ENCODE measurements at regions not wholly inside any gene's neighbourhood (a gene's known extent, or its start where the extent isn't known, plus 50 kb on each side); places are given as distances from the start of the nearest gene placed in this dataset.
"Not testable (repeated sequence)": the region's sequence is repeated elsewhere in the genome, so short reads cannot be mapped to it uniquely, and the experiment has no call there.

DNA sequence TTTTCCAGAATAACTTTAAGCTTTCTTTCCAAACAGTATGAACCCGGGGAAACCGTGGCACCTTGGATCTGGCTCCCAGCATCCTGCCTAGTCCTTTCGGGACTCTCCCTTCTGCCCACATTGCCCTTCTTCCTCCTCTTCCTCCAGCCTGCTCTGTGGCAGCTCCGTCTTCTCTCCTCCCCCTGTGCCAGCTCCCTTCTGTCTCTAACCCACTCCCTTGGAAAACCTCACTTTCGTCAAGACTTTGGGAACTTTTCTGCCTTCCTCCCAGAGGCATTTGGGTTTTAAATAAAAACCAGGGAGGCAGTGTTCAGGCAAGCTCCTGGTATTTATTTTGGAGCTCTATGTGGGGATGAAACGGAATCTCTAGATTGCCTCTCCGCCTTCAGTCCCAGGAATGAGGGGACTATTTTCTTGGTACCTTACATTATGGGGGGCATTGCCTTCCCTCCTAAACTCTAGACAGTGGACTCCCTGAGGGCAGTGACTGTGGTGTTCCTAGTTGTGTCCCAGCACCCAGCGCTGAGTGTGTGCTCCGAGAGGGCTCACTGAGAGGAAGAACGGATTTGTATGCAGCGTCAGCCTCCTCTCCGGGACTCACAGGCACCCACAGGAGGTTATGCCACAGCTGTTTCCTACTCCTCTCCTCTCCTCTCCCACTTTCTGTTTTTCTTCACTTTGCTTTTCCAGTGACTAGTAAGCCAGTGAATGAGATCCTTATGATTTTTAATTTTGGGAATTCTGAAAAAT, 105.4 kb upstream of the MRPS22 start:
- peak; percentile 24 for DNase-seq (ENCODE audit: low read depth)

DNA sequence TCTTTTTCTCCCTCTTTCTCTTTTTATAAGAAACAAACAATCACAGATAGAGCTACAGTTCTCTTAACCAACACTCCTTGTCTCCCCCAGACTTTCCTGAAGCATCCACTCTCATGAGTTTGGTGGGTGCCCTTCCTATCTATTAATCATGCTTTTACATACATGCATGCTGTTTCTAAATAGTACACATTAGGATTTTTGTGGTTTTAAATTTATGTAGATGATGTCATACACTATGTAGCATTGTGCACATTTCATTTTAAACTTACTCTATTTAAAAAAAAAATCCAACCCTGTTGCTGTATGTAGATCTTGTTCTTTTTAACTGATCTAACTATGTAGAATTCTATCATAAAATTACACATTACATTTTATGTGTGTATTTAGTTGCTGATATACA, 104.3 kb upstream of the MRPS22 start:
- DNase-seq (ENCODE audit: low read depth) = no peak

DNA sequence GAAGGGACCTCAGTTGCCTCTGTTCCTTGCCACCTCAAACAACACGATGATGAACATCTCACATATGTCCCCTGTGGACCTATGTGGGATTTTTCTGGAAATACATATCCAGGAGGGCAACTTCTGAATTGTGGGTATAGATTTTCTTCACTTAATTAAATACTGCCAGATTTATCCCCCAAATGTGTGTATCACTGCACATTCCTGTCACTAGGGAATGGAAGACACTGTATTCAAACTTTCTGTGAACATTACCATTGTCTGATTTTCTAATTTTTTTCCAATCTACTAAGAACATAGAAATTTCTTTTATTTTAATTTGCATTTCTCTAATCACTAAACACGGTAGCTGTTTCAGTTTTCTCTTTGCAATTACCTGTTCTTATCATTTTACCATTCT, 102.0 kb upstream of the MRPS22 start:
- DNase-seq (ENCODE audit: low read depth) = no peak

DNA sequence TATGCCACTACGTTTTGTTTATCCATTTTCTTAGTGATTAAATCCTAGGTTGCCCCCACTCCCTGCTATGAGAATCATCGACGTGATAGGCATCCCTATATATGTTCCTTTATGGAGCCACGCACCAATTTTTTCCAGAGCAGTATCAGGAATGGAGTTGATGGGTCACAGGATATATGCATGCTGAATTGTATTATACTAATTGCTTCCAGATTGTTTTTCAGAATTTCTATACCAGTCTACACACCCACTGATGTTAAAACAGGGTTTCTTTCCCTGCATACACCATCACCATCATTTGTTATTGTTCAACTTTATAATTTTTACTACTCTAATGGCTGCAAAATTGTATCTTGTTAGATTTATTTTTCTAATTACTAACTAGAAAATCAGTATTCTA, 100.1 kb upstream of the MRPS22 start:
- no peak for DNase-seq (ENCODE audit: low read depth)

DNA sequence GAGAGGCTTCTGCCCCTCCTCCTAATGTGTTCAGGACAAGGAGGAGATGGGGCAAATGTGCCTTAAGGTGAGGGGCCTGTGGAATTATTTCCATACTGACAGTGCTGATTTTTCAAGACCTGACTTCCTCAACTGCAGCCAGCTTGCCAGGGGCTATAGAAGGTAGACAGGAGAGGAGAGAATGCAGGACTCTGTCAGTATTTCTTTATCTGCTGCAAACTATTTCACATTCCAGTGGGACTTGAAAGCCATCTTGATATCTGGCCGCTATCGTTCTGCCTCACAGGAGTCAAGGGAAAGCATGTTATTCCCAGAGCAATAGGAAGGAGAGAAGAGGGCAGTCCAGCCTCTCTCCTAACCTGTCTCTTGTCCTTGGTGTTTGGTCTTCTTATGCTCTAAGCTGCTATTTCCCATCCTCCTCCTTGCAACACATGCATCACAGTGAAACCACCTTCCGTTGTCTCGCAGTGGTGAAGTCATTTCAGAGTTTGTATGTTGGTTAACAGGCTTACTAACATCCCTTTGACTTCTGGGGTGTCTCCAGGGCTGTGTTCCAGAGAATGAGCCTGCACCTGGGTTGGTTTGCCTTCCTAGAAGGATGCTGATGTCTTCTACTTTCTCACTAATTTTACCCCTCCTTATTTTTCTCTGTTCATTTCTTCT, 95.1 kb upstream of the MRPS22 start:
- DNase-seq (ENCODE audit: low read depth) = no peak

DNA sequence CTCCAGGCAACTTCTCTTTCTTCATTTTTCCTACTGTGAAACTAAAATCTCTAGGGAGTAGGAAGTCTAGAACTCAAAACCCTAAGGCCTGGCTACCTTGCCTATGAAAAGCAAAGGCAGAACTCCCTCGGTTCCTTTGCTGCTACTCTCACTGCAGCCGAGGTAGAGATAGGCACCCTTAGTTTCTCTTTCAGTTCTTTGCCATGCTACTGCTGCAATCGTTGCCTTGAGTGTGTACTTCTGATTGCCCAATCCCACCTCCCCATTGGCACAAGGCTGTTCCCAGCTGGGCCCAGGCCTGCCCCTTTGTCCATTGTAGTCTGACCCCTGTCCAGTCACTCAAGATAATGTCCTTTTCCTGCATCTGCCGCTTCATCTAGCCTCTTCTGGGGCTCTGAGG, 92.3 kb upstream of the MRPS22 start:
- no peak for DNase-seq (ENCODE audit: low read depth)

DNA sequence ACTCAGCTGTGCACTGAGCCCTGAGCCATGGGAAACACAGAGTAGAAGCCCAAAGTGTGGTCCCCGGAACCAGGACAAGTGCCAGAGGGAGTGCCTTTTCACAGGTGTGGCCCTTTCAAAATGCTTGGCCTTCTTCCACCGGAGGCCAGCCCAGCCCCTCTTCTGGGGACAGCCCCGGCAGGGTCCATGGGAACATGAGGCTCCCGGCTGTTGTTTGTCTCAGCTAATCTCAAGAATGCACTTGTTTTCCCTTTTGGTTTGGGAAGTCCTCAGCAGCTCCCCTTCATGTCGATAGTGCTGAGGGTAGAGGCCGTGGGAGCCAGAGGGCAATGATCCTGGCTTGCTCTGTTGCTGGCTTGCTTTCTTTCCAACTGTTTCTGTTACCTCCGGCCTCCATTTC, 91.1 kb upstream of the MRPS22 start:
- DNase-seq (ENCODE audit: low read depth) = no peak

DNA sequence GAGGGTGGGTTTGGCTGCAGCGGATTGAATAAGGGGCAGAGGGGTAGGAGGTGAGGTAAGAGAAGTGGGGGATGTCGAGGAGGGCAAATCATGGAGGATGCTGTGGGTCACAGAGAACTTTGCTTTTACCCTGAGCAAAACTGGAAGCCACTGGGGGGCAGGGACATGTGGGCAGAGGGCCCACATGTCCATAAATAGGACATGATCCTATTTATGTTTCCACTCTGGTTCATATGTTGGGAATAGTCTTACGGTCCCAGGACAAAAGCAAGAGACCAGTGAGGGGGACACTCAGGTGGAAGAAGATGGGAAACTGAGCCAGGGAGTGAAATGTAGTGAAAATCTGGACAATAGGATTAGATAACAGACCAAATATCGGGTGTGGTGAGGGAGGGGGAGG, 85.5 kb upstream of the MRPS22 start:
- no peak for DNase-seq (ENCODE audit: low read depth)

DNA sequence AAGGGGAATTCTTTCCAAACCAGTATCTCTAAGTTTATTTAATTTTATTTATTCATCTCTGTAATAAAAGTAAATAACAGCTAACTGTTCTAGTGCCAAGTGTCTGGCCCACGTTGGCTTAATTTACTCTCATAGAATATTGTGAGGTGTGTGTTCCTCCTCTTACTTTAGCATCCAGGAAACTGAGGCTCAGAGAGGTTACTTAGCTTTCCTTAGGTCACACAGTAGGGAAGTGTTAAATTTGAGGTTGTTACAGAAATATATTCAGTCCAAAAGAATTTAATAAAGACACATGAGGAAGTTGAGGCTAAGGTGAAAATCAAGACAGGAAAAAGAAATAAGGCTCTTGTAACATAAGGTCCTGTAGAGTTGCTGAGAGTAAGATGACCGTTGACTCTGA, 84.4 kb upstream of the MRPS22 start:
- no peak for DNase-seq (ENCODE audit: low read depth)

DNA sequence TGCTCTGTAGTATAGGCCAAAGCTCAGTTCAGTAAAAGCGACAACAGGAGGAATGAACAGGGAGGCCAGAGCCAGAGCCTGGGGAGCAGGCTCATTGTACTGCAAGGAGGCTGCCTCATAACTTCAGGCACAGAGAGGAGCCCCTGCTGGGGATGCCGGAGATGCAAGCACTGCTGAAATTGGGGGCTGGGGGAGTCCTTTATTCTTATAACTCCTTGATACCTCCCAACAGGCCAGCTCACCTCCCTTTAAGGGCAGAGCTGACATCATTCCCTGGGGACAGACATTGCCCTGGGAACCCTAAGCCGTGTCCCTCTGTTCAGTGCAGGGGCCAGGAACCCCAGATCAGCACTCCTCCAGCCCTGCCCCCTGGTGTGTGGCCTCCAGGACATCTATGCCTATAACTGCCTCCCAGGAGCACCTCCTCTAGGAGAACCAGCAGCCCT, 83.8 kb upstream of the MRPS22 start:
- DNase-seq (ENCODE audit: low read depth) = no peak

DNA sequence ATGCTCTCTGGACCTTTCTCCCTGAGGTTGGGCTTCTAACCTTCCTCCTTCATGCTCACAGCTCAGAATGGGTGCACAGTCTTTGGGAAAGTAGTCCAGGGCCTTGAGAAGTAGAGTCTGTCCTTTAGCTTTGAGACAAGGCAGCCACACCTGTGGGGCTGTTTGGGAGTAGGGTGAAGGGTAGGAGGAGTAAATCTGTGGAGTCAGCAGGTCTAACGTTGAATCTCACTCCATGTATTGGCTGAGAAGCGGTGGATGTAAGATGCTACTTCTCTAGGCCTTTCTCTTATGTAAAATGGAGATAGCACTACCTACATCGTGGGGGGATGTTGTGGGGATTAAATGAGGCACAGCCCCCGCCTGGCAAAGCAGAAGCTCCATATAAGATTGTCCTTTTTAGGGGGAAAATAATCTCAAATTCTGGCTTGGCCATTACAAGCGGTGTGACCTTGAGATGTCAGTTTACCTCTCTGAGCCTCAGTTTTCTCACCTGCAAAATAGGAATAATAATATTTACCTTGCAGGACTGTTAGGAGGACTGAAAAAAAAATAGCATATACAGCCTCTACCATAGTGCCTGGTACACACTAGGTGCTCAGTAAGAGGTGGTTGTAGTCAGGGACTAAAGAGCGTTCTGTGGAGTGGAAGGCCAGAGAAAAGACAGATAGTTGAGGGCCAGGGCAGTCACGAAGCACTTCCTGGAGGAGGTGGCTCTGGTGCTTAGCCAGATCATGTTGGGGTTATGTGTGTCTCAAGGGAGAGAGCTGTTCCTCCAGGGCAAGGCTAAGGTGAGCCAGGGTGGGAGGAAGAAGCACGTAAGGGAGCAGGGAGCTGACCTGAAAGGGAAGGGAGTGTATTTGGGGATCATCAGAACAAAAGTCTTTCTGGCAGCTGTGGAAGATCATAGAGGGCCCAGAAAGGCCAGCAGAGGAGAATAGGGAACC, 82.8 kb upstream of the MRPS22 start:
- DNase-seq (ENCODE audit: low read depth) = no peak

DNA sequence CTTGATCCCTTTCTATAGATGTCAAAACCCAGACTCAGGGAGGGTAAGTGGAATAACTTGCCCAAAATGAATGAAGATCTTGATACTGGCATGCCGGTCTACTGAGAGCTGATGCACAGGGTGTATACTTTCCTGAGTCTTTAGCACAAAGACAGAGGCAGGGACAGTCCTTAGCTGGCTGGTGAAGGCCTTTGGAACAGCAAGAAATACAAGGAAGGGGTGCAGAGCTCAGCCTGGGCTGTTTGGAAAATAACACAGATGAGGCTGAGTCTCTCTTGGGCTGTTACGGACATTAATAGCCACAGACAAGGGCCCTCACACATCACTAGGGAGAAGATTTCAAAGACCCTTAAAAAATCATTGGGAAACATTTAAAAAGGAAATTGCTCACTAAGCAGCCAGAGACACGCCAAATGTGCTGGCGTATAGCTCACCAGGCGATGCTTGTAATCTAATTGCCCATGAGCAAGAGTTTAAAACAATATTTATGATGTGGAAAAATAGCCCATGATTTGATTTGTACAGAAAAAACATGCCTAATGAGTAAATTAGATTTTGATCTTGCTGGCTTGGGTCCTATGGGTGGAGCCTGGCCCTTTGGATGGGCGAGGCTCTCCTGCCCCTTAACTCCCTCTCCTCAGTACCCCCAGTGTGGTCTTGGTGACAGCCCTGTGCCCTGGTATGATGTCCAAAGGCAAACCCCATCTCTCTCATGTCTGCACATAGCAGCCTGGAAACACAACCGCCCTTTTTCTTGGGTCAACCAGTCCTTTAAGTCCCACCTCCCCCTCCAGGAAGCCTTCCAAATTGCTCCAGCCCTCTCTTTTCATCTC, 81.8 kb upstream of the MRPS22 start:
- DNase-seq (ENCODE audit: low read depth) = no peak

DNA sequence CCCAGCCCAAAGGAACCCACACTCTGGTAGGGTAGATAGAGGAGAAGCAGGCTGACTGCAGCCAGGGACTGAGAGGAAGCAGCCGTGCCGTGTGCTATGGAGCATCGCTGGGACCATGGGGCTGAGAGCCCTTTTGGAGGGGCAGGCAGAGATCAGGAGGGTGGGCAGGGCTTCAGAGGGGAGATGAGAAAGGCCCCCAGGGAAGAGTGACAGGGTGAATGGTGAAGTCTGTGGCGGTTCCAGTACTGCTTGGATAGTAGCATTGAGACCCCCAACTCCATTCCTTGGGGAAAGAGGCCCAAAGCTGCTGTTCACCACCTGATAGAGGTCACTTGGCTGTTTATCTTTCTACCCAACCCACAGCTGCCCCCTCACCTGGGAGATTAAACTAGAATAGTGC, 80.0 kb upstream of the MRPS22 start:
- DNase-seq (ENCODE audit: low read depth) = no peak

DNA sequence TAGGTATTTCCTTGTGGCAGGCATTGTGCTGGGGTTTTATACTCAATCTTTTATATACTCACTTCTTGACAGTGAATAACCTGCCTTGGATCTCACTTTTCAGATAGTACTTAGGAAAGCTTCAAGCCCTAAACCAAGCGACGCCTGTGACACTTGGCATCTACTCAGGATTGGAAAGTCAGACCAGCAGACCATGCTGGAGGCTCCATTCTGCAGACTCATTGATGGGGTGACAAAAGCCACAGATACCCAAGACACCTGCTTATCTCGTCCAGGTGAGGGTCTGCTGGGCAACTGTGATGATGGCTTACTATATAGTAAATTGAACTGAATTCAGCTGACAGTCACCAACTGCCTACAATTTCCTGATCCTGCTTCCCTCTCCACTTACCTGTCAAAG, 79.4 kb upstream of the MRPS22 start:
- no peak for DNase-seq (ENCODE audit: low read depth)

DNA sequence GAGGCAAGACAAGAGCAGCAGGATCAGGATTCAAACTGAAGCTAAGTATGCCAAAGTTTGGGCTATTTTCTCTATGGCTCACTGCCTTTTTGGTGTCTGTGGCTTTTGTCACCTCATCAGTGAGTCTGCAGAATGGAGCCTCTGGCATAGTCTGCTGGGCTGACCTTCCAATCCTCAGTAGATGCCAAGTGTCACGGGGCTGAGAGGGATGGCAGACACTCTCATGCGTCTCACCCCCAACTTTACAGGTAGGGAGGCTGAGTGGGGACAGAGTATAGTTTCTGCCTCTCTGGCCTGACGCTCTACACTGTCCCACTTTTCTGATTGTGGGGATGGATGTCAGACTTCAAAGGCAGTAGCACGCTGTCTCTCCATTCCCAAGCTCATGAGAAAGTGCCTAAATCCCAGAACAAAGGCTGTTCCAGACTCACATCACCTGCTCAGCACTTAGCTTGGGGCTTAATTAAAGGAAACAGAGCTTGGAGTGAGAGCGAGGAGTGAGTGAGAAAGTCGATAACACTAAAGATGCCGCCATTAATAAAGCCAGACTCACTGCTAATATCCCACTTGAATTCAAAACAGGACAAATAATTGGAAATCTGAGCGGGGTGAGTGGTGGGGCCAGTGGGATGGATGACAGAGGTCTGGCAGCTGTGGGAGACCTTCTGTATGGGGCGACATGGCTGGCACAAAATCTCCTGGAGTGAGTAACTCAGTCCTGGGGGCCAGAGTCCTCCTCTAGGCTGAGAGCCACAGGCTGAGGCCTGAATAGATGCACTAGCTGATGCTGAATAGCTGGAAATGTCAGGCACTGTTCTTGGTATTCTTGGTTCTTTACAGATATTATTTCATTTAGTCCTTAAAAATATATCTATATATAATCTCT, 78.4 kb upstream of the MRPS22 start:
- no peak for DNase-seq (ENCODE audit: low read depth)

DNA sequence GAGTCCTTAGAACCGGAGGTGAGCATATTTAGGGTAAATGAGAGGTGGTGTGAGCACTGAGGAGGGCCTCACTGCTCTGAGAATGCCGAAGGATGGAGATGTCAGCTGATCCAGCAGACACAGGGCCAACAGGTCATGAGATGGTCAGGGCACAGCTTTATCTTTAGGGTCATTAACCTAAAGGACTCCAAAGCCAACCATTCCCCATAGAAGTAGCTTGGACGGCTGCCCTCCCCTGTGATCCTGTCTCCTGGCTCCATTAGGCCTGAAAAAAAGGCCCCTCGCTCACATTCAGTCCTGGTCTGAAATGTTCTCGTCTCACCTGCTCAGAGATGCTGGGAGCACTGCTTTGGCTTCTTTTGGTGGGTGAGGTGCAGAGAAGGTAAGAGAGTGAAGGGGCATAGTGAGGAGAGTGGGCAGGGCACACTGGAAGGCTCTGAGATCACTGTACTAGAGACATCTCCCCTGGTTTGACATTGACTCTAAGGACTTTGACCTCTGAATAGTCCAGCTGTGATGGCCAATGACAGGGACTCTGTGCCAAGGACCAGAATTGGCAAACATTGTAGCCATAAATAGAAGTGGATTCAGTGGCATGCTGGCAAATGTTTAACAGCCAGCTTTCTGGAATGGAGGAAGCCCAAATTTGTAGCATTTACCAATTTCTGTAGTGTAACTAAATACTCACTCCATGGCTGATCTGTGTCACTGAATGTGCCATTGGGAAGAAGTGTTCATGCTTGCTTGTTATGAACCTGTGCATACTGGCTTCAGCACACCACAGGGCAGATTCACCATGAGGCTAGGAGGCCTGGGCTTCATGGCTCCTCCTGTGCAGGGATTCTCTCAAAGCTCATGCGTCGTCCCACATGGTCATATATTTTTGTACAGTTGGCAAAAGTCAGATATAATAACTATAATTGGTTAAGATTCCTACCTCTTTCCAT, 76.2 kb upstream of the MRPS22 start:
- no peak for DNase-seq (ENCODE audit: low read depth)

DNA sequence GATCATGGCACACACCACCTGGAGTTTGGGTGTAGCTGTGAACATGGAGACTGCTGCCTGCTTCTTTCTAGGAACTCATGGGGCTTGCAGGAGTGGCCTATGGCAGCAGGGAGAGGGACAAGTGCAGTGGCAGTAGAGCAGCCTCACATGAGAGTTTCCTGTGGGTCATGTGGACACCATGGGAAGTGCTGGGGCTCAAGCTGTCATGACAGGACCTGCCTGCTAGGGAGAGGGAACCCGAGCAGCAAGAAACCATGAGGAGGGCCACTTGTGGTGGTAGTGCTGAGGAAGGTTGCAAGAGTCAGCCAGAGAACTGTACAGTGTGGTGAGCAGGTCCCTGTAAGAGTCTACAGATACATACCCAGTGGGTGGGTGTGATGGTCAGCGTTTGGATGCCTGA, 73.8 kb upstream of the MRPS22 start:
- no peak for DNase-seq (ENCODE audit: low read depth)

DNA sequence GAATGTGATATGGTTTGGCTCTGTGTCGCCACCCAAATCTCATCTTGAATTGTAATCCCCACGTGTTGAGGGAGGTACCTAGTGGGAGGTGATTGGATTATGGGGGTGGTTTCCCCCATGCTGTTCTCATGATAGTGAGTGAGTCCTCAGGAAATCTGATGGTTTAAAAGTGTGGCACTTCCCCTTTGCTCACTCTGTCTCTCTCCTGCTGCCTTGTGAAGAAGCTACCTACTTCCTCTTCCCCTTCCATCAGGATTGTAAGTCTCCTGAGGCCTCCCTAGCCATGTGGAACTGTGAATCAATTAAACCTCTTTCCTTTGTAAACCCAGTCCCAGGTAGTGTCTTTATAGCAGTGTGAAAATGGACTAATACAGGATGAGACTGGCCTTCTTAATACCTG, 73.2 kb upstream of the MRPS22 start:
- not testable (repeated sequence) for DNase-seq (ENCODE audit: low read depth)
